H9 (cell line): ENCODE measurements at regions not wholly inside any gene's neighbourhood (a gene's known extent, or its start where the extent isn't known, plus 50 kb on each side); places are given as distances from the start of the nearest gene placed in this dataset.

Experiments used
- DNase-seq: peaks from one replicate; pipeline ENCODE4 v3.0.0-alpha.2; 2017
- H2AFZ ChIP-seq: one replicate; pipeline ENCODE4 v1.6.1; 2013; ENCODE audit warnings: mild to moderate bottlenecking, low read length, control low read depth, moderate library complexity
- H2AK5ac ChIP-seq: 2 replicates; pipeline ENCODE4 v1.6.1; 2013; ENCODE audit warnings: low read length, control low read depth, mixed read lengths; ENCODE audit not compliant: insufficient read length
- H2BK120ac ChIP-seq: one replicate; pipeline ENCODE4 v1.6.1; 2013; ENCODE audit warnings: low read depth, mild to moderate bottlenecking, low read length, control low read depth, inconsistent platforms; ENCODE audit not compliant: poor library complexity, severe bottlenecking
- H2BK12ac ChIP-seq: 2 replicates; pipeline ENCODE4 v1.6.1; 2013; ENCODE audit warnings: low read length, control low read depth, mixed read lengths, low read depth; ENCODE audit not compliant: insufficient read length
- H2BK15ac ChIP-seq: 2 replicates; pipeline ENCODE4 v1.6.1; 2013; ENCODE audit warnings: low read depth, low read length, control low read depth
- H2BK20ac ChIP-seq: one replicate; pipeline ENCODE4 v1.6.1; 2013; ENCODE audit warnings: low read depth, mild to moderate bottlenecking, low read length, control low read depth, inconsistent platforms; ENCODE audit not compliant: poor library complexity, severe bottlenecking
- H2BK5ac ChIP-seq: 2 replicates; pipeline ENCODE4 v1.6.1; 2013; ENCODE audit warnings: low read length, control low read depth, mixed read lengths; ENCODE audit not compliant: insufficient read length
- H3K14ac ChIP-seq: 2 replicates; pipeline ENCODE4 v1.6.1; 2013; ENCODE audit warnings: low read length, control low read depth; ENCODE audit not compliant: insufficient read depth
- H3K18ac ChIP-seq: 2 replicates; pipeline ENCODE4 v1.6.1; 2013; ENCODE audit warnings: low read depth, mild to moderate bottlenecking, mixed read lengths, low read length, control low read depth; ENCODE audit not compliant: insufficient read length
- H3K23ac ChIP-seq: 2 replicates; pipeline ENCODE4 v1.6.1; 2013; ENCODE audit warnings: low read length, control low read depth, mixed read lengths, low read depth; ENCODE audit not compliant: insufficient read length
- H3K23me2 ChIP-seq: 2 replicates; pipeline ENCODE4 v1.6.1; 2013; ENCODE audit warnings: low read depth, mild to moderate bottlenecking, mixed read lengths, low read length, control low read depth; ENCODE audit not compliant: insufficient read length, poor library complexity, severe bottlenecking
- H3K27ac ChIP-seq: 2 replicates; pipeline ENCODE4 v1.5.1; 2013; ENCODE audit warnings: low read length, control low read depth, mixed read lengths, low read depth; ENCODE audit not compliant: insufficient read length
- H3K27me3 ChIP-seq: 2 replicates; pipeline ENCODE4 v1.6.1; 2013; ENCODE audit warnings: low read length, control low read depth, inconsistent platforms; ENCODE audit not compliant: insufficient read depth
- H3K4ac ChIP-seq: 2 replicates; pipeline ENCODE4 v1.6.1; 2013; ENCODE audit warnings: low read depth, mild to moderate bottlenecking, control low read depth, inconsistent platforms, low read length, moderate library complexity
- H3K4me1 ChIP-seq: 2 replicates; pipeline ENCODE4 v1.6.1; 2013; ENCODE audit warnings: low read length, control low read depth, inconsistent platforms; ENCODE audit not compliant: insufficient read depth
- H3K4me2 ChIP-seq: 2 replicates; pipeline ENCODE4 v1.6.1; 2013; ENCODE audit warnings: low read length, control low read depth, mixed read lengths; ENCODE audit not compliant: insufficient read length, insufficient read depth
- H3K56ac ChIP-seq: 2 replicates; pipeline ENCODE4 v1.6.1; 2013; ENCODE audit warnings: low read depth, mild to moderate bottlenecking, mixed read lengths, low read length, control low read depth; ENCODE audit not compliant: insufficient read length
- H3K79me1 ChIP-seq: 2 replicates; pipeline ENCODE4 v1.6.1; 2013; ENCODE audit warnings: low read depth, mild to moderate bottlenecking, moderate library complexity, low read length, control low read depth, inconsistent platforms; ENCODE audit not compliant: insufficient read depth, poor library complexity, severe bottlenecking
- H3K79me2 ChIP-seq: 2 replicates; pipeline ENCODE4 v1.6.1; 2013; ENCODE audit warnings: low read length, control low read depth, inconsistent platforms; ENCODE audit not compliant: insufficient read depth
- H3K9ac ChIP-seq: 2 replicates; pipeline ENCODE4 v1.6.1; 2013; ENCODE audit warnings: low read length, control low read depth, mixed read lengths; ENCODE audit not compliant: insufficient read length; ENCODE audit errors: extremely low read depth
- H3K9me3 ChIP-seq: one replicate; pipeline ENCODE4 v1.6.1; 2013; ENCODE audit warnings: low read depth, low read length, inconsistent platforms; ENCODE audit not compliant: control insufficient read depth
- H3T11ph ChIP-seq: one replicate; pipeline ENCODE4 v1.6.1; 2013; ENCODE audit warnings: mild to moderate bottlenecking, low read length, control low read depth, inconsistent platforms
- H4K20me1 ChIP-seq: one replicate; pipeline ENCODE4 v1.6.1; 2013; ENCODE audit not compliant: control insufficient read depth, insufficient read length, insufficient read depth
- H4K5ac ChIP-seq: 2 replicates; pipeline ENCODE4 v1.6.1; 2013; ENCODE audit warnings: low read depth, mild to moderate bottlenecking, mixed read lengths, low read length, control low read depth; ENCODE audit not compliant: insufficient read length
- H4K8ac ChIP-seq: replicated peaks from 2 replicates; pipeline ENCODE4 v1.6.1; 2013; ENCODE audit warnings: low read length, control low read depth, mixed read lengths, low read depth; ENCODE audit not compliant: insufficient read length
- H4K91ac ChIP-seq: 2 replicates; pipeline ENCODE4 v1.6.1; 2013; ENCODE audit warnings: low read depth, mild to moderate bottlenecking, moderate library complexity, mixed read lengths, low read length, control low read depth; ENCODE audit not compliant: insufficient read length
- H3K27ac Mint-ChIP-seq, 3 experiments: 2 replicates in 2 of 3; 3 replicates in 1 of 3; pipeline ENCODE4 v1.8.0; 2020 to 2021; ENCODE audit warnings: mixed read lengths in 3 of 3, mild to moderate bottlenecking in 1 of 3, moderate library complexity in 1 of 3
- H3K27me3 Mint-ChIP-seq: 2 replicates; pipeline ENCODE4 v1.8.0; 2021; ENCODE audit warnings: low read depth, mild to moderate bottlenecking, moderate library complexity, mixed read lengths
- H3K36me3 Mint-ChIP-seq, 3 experiments: 2 replicates in 2 of 3; 3 replicates in 1 of 3; pipeline ENCODE4 v1.8.0; 2020 to 2021; ENCODE audit warnings: low read depth in 3 of 3, mixed read lengths in 3 of 3; ENCODE audit not compliant: insufficient read depth in 1 of 3
- H3K4me1 Mint-ChIP-seq, 2 experiments: 2 replicates each; pipeline ENCODE4 v1.8.0; 2020; ENCODE audit warnings: mixed read lengths in 2 of 2
- H3K4me3 Mint-ChIP-seq, 2 experiments: 2 replicates in 1 of 2; 3 replicates in 1 of 2; pipeline ENCODE4 v1.8.0; 2020 to 2021; ENCODE audit warnings: mild to moderate bottlenecking in 2 of 2, mixed read lengths in 2 of 2, moderate library complexity in 1 of 2
- H3K9me3 Mint-ChIP-seq, 2 experiments: 2 replicates in 1 of 2; 3 replicates in 1 of 2; pipeline ENCODE4 v1.8.0; 2020; ENCODE audit warnings: mild to moderate bottlenecking in 2 of 2, mixed read lengths in 2 of 2, moderate library complexity in 1 of 2
- WGBS: extraction: QIAGEN DNeasy Blood & Tissue Kit; methylation state at CpG from one replicate; pipeline ENCODE4 v1.1.7; 2013; ENCODE audit warnings: missing lambda C conversion rate, low lambda C conversion rate, mixed read lengths; ENCODE audit not compliant: insufficient read length; ENCODE audit errors: extremely low coverage; 5-methylcytosine and 5-hydroxymethylcytosine counted together
- TF ChIP-seq, protein P1 (sequence below): fragments of 200-600 bp; sonication (generic); conservative IDR thresholded peaks from 3 replicates; pipeline ENCODE4 v1.8.0; 2021; ENCODE audit warnings: antibody characterized with exemption, mild to moderate bottlenecking

- H2AK5ac ChIP-seq: no peak overlapping the region
- no peaks in the 10 kb centered on the region for H4K20me1 ChIP-seq
- H3K23me2 ChIP-seq: no peaks in the 10 kb centered on the region
- H2BK15ac ChIP-seq: no peak overlapping the region
- no peaks in the 10 kb centered on the region for H3K79me2 ChIP-seq
- H3K9ac ChIP-seq: no peak overlapping the region
- no peak overlapping the region for H2BK12ac ChIP-seq
- no peak overlapping the region for H3T11ph ChIP-seq
- H3K27me3 Mint-ChIP-seq: no peaks in the 10 kb centered on the region
- H3K18ac ChIP-seq: no peak overlapping the region
- H3K4me3 Mint-ChIP-seq: no peak overlapping the region
- no CpG with 5 or more reads among the region's 1 CpG for WGBS
- H4K91ac ChIP-seq: no peak overlapping the region
- no peak overlapping the region for H2AFZ ChIP-seq
- TF ChIP-seq, protein P1, sequence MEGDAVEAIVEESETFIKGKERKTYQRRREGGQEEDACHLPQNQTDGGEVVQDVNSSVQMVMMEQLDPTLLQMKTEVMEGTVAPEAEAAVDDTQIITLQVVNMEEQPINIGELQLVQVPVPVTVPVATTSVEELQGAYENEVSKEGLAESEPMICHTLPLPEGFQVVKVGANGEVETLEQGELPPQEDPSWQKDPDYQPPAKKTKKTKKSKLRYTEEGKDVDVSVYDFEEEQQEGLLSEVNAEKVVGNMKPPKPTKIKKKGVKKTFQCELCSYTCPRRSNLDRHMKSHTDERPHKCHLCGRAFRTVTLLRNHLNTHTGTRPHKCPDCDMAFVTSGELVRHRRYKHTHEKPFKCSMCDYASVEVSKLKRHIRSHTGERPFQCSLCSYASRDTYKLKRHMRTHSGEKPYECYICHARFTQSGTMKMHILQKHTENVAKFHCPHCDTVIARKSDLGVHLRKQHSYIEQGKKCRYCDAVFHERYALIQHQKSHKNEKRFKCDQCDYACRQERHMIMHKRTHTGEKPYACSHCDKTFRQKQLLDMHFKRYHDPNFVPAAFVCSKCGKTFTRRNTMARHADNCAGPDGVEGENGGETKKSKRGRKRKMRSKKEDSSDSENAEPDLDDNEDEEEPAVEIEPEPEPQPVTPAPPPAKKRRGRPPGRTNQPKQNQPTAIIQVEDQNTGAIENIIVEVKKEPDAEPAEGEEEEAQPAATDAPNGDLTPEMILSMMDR: no peak
- H3K27me3 ChIP-seq: no peaks in the 10 kb centered on the region
- no peak overlapping the region for H4K5ac ChIP-seq
- no peak overlapping the region for H2BK120ac ChIP-seq
- no peak overlapping the region for H3K27ac Mint-ChIP-seq
- H3K23ac ChIP-seq: no peak overlapping the region
- no peak overlapping the region for H3K4me2 ChIP-seq
- H2BK20ac ChIP-seq: no peak overlapping the region
- H3K56ac ChIP-seq: no peak overlapping the region
- H3K4ac ChIP-seq: no peak overlapping the region
- no peaks in the 10 kb centered on the region for H3K4me1 ChIP-seq
- DNase-seq: no peak
- no peak overlapping the region for H2BK5ac ChIP-seq
- H4K8ac ChIP-seq: no peak overlapping the region
- H3K9me3 Mint-ChIP-seq: peaks cover 0 to 3% of the 10 kb centered on the region in 2 experiments; a peak in 1 of 5 replicates
- no peaks in the 10 kb centered on the region for H3K9me3 ChIP-seq
- no peaks in the 10 kb centered on the region for H3K36me3 Mint-ChIP-seq
- H3K4me1 Mint-ChIP-seq: peaks cover 2 to 5% of the 10 kb centered on the region in 2 experiments; a peak in 3 of 4 replicates
- H3K79me1 ChIP-seq: no peaks in the 10 kb centered on the region
- no peak overlapping the region for H3K27ac ChIP-seq
- no peak overlapping the region for H3K14ac ChIP-seq
Observed at GRCh38 chr15:39266890-39267289, 314.0 kb upstream of the THBS1 start.
